NCI-H2196 (cell line): ENCODE measurements at regions not wholly inside any gene's neighbourhood (a gene's known extent, or its start where the extent isn't known, plus 50 kb on each side); places are given as distances from the start of the nearest gene placed in this dataset.
A peak's percentile ranks its signal among the peaks of the same experiment; 100 is the strongest.
"Not testable (repeated sequence)": the region's sequence is repeated elsewhere in the genome, so short reads cannot be mapped to it uniquely, and the experiment has no call there.

ENCODE experiments used
- DNase-seq: peaks from one replicate; lab custom pipeline; 2025; ENCODE audit not compliant: unreplicated experiment; lab: John Stamatoyannopoulos, UW

GRCh38 chr9:134574686-134575085 lies 66.9 kb upstream of the COL5A1 start:
- not testable (repeated sequence) for DNase-seq

DNA sequence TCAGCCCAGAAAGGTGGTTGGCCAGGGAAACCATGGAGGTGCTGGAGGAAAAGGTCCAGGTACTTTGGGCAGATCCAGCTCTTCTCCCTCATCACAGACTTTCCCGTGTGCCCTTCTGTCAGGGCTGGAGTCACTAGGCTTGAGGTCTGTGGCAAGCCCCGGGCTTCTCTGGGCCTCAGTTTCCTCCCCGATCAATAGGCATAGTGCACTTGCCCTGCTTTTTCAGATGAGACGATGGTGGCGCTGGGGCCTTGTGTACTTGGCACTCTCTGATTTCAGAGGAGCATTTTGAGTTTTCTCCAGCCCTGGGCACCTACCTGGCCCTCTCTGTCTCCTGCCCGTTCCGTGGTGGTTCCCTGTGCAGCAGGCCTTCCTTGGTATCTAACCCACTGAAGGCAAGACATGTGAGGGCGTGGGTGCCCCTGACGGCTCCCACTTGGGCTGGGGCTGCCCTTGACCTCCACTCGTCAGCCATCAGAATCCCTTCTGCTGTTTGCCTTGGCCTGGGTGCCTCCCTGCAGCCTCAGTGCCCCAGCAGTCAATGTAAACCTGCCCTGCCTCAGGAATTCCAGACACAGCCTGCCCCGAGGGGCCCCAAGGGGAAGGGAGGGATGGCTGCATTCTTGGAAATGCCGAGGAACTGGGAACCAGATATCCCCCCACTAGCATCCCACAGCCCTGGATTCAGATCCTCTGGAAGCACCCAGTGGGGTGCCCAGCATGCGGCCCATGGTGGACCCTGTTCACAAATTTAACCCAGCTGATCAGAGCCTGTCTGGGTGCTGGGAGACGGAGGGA lies 66.3 kb upstream of the COL5A1 start:
- DNase-seq, result no peak

- DNase-seq, result no peak
Measured at GRCh38 chr9:134575901-134576176, 65.8 kb upstream of the COL5A1 start.

- no peak for DNase-seq
Measured at GRCh38 chr9:134585021-134585561, 56.5 kb upstream of the COL5A1 start.

- DNase-seq, result no peak
Measured at GRCh38 chr9:134585746-134586706, 55.6 kb upstream of the COL5A1 start.

- DNase-seq, result no peak
Measured at GRCh38 chr9:134589748-134590147, 51.9 kb upstream of the COL5A1 start.

- DNase-seq, result peak; percentile 18
Measured at GRCh38 chr9:134590240-134591081, 51.1 kb upstream of the COL5A1 start.

DNA sequence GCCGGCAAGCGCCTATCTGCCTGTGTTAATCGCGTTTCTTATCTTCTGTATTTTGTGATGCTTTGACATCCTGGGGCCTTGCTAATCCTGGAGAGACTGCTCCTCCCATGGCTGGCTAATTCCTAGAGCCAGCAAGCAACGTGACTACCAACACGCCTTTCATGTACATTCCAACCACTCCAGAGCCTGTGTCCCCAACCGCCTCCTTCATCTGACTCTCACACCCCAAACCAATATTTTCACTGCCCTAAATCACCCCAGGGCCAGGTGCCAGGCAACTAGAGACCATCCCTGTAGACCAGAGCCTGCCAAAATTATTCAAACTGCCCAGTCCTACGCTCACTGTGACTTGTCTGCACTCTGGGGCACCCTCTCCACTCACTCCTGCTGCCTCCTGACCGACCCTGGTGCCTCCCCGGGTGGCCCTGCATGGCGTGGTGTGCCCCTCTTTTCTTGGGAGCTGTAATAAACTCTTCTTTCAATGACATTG lies 50.5 kb upstream of the COL5A1 start:
- no peak for DNase-seq

DNA sequence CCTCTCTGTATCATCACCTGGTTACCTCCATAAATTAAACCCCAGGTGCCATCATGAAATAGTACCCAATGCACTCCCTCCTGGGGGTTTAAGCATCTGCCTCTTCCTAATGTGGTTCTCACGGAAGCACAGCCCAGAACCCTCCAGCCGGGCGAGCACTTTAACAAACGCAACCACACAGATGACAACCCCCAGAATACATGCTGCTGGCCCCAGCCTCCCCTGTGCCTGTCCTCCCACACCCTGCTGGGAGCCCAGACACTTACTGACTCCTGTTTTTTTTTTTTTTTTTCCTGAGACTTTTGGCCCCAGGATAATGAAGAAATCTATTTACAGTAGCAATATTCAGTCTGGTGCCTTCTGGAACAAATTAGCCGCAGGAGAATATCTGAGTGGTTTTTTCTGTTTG lies 50.0 kb upstream of the COL5A1 start:
- DNase-seq, result no peak
